Calu3 (cell line): ENCODE measurements at regions not wholly inside any gene's neighbourhood (a gene's known extent, or its start where the extent isn't known, plus 50 kb on each side); places are given as distances from the start of the nearest gene placed in this dataset.

ENCODE experiments used
- BruUV-seq: library from RNA; stranded (reverse); fragments of 400-500 nt; replicated peaks from 2 replicates; lab custom pipeline; 2021; lab: Mats Ljungman, UMichigan
- CTCF ChIA-PET: fragments of 300-600 bp; sonication (Branson Sonifier 250); formaldehyde crosslinking; loops from one replicate; lab custom pipeline; 2022; ENCODE audit warnings: antibody characterized with exemption; lab: Charles Lee
- DNase-seq: peaks from one replicate; pipeline ENCODE4 v3.0.0; 2022
- H3K27ac Mint-ChIP-seq: one replicate; pipeline ENCODE4 v1.8.0; 2022; ENCODE audit warnings: mixed read lengths; ENCODE audit not compliant: unreplicated experiment
- H3K27me3 Mint-ChIP-seq: one replicate; pipeline ENCODE4 v1.8.0; 2022; ENCODE audit warnings: mixed read lengths; ENCODE audit not compliant: unreplicated experiment
- H3K36me3 Mint-ChIP-seq: one replicate; pipeline ENCODE4 v1.8.0; 2022; ENCODE audit warnings: mild to moderate bottlenecking, moderate library complexity, mixed read lengths; ENCODE audit not compliant: insufficient read depth, unreplicated experiment
- H3K4me1 Mint-ChIP-seq: one replicate; pipeline ENCODE4 v1.8.0; 2022; ENCODE audit warnings: mild to moderate bottlenecking, low read depth, mixed read lengths; ENCODE audit not compliant: unreplicated experiment
- H3K4me3 Mint-ChIP-seq: one replicate; pipeline ENCODE4 v1.8.0; 2022; ENCODE audit warnings: mild to moderate bottlenecking, low read depth, moderate library complexity, mixed read lengths; ENCODE audit not compliant: unreplicated experiment
- H3K9me3 Mint-ChIP-seq: one replicate; pipeline ENCODE4 v1.8.0; 2022; ENCODE audit warnings: low read depth, mixed read lengths; ENCODE audit not compliant: unreplicated experiment
- CTCF ChIP-seq: fragments of 200-600 bp; IDR thresholded peaks from one replicate; pipeline ENCODE4 v1.8.0; 2022; ENCODE audit warnings: antibody characterized with exemption; ENCODE audit not compliant: unreplicated experiment
- intact Hi-C: fragments of 100-400 bp; cut with micrococcal nuclease; formaldehyde crosslinking; loops from one replicate; pipeline ENCODE4 v1.10.0; 2022; ENCODE audit not compliant: unreplicated experiment

GRCh38 chr12:33649992-33650391, 210.4 kb upstream of the SYT10 start:
- CTCF ChIA-PET = no interaction called here
- intact Hi-C loops = loop anchor here (10.0 kb wide), 1 partner anchor 45 kb away; no protein-coding TSS in a partner anchor
- Mint-ChIP-seq H3K27ac (no peak overlapping the region), H3K36me3 (no peaks in the 10 kb centered on the region), H3K4me3 (no peak overlapping the region), H3K9me3 (peaks cover 3% of the 10 kb centered on the region), H3K4me1 (no peaks in the 10 kb centered on the region), H3K27me3 (no peaks in the 10 kb centered on the region)
- no TSS peak for BruUV-seq
- TF ChIP-seq CTCF = no peak
- DNase-seq = no peak

GRCh38 chr12:33650832-33651231, 211.2 kb upstream of the SYT10 start:
- Mint-ChIP-seq H3K4me1 (no peaks in the 10 kb centered on the region), H3K9me3 (peaks cover 3% of the 10 kb centered on the region), H3K4me3 (no peak overlapping the region), H3K27ac (no peak overlapping the region), H3K27me3 (no peaks in the 10 kb centered on the region), H3K36me3 (no peaks in the 10 kb centered on the region)
- no TSS peak for BruUV-seq
- intact Hi-C loops = no loop called here
- TF ChIP-seq CTCF = no peak
- DNase-seq = no peak
- CTCF ChIA-PET = no interaction called here

GRCh38 chr12:33653362-33653761, 213.7 kb upstream of the SYT10 start:
- no TSS peak for BruUV-seq
- Mint-ChIP-seq H3K27me3 (no peaks in the 10 kb centered on the region), H3K4me3 (no peak overlapping the region), H3K36me3 (no peaks in the 10 kb centered on the region), H3K4me1 (no peaks in the 10 kb centered on the region), H3K9me3 (peaks cover 3% of the 10 kb centered on the region), H3K27ac (no peak overlapping the region)
- intact Hi-C loops = no loop called here
- TF ChIP-seq CTCF = no peak
- DNase-seq = no peak
- CTCF ChIA-PET = no interaction called here

GRCh38 chr12:33654313-33654712, 214.7 kb upstream of the SYT10 start:
- no peak for DNase-seq
- no TSS peak for BruUV-seq
- no peaks in the 10 kb centered on the region for H3K9me3 Mint-ChIP-seq
- H3K27me3 Mint-ChIP-seq = no peaks in the 10 kb centered on the region
- TF ChIP-seq CTCF = no peak
- intact Hi-C loops = no loop called here
- no peak overlapping the region for H3K27ac Mint-ChIP-seq
- CTCF ChIA-PET = no interaction called here
- H3K36me3 Mint-ChIP-seq = no peaks in the 10 kb centered on the region
- no peaks in the 10 kb centered on the region for H3K4me1 Mint-ChIP-seq
- H3K4me3 Mint-ChIP-seq = no peak overlapping the region
